ENCODE measurements at regions not wholly inside any gene's neighbourhood (a gene's known extent, or its start where the extent isn't known, plus 50 kb on each side); places are given as distances from the start of the nearest gene placed in this dataset.
"Not testable (repeated sequence)": the region's sequence is repeated elsewhere in the genome, so short reads cannot be mapped to it uniquely, and the experiment has no call there.

- no peak for DNase-seq
Observed at GRCh38 chr4:18180892-18181291, 159.3 kb upstream of the LCORL start.

GRCh38 chr4:18180122-18180521 lies 158.6 kb upstream of the LCORL start:
- no peak for DNase-seq

GRCh38 chr4:18171896-18172295 lies 150.3 kb upstream of the LCORL start:
- DNase-seq = no peak

GRCh38 chr4:18167831-18168230 lies 146.3 kb upstream of the LCORL start:
- DNase-seq = no peak

- DNase-seq = no peak
Observed at GRCh38 chr4:18166925-18167324, 145.4 kb upstream of the LCORL start.

GRCh38 chr4:18162453-18162852 lies 140.9 kb upstream of the LCORL start:
- DNase-seq = no peak

GRCh38 chr4:18159117-18159912 lies 137.8 kb upstream of the LCORL start:
- DNase-seq = not testable (repeated sequence)

- no peak for DNase-seq
Observed at GRCh38 chr4:18155067-18156041, 133.8 kb upstream of the LCORL start.

GRCh38 chr4:18138076-18138665 lies 116.6 kb upstream of the LCORL start:
- DNase-seq = no peak

GRCh38 chr4:18134111-18134510 lies 112.6 kb upstream of the LCORL start:
- DNase-seq = no peak

GRCh38 chr4:18130256-18130655 lies 108.7 kb upstream of the LCORL start:
- no peak for DNase-seq

GRCh38 chr4:18128241-18128640 lies 106.7 kb upstream of the LCORL start:
- no peak for DNase-seq

- DNase-seq = no peak
Observed at GRCh38 chr4:18127030-18127429, 105.5 kb upstream of the LCORL start.

- DNase-seq = no peak
Observed at GRCh38 chr4:18113710-18114331, 92.3 kb upstream of the LCORL start.

- no peak for DNase-seq
Observed at GRCh38 chr4:18111081-18111480, 89.5 kb upstream of the LCORL start.

GRCh38 chr4:18110099-18110498 lies 88.5 kb upstream of the LCORL start:
- no peak for DNase-seq

GRCh38 chr4:18109676-18110075 lies 88.1 kb upstream of the LCORL start:
- no peak for DNase-seq

- not testable (repeated sequence) for DNase-seq
Observed at GRCh38 chr4:18107848-18108528, 86.4 kb upstream of the LCORL start.

- no peak for DNase-seq
Observed at GRCh38 chr4:18106620-18107019, 85.1 kb upstream of the LCORL start.

- no peak for DNase-seq
Observed at GRCh38 chr4:18105030-18106011, 83.8 kb upstream of the LCORL start.
